ENCODE measurements at regions not wholly inside any gene's neighbourhood (a gene's known extent, or its start where the extent isn't known, plus 50 kb on each side); places are given as distances from the start of the nearest gene placed in this dataset.

DNA sequence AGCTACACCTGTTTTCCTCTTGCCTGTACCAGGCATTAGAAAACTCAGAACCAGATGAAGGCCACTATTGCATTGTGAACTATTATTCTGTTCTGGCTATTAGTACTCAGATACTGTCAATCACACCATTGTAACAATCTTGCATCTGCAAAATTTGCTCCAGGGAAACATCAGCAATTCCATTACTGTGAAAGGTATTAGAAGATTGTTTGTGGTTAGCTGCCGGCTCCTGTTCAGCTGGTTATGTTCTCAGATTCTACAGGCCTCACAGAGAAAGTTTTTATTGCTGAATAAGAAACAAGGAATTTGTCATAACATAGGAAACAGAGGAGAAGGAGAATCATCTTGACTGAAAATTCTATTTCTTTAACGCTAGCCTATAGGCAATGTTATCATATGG lies 179.9 kb downstream of the PLOD2 start:
- Histone ChIP-seq H3K9me3 (ENCODE audit: low read length) (no peaks in the 10 kb centered on the region), H4K20me1 (ENCODE audit: insufficient read depth, low read length) (no peaks in the 10 kb centered on the region)

DNA sequence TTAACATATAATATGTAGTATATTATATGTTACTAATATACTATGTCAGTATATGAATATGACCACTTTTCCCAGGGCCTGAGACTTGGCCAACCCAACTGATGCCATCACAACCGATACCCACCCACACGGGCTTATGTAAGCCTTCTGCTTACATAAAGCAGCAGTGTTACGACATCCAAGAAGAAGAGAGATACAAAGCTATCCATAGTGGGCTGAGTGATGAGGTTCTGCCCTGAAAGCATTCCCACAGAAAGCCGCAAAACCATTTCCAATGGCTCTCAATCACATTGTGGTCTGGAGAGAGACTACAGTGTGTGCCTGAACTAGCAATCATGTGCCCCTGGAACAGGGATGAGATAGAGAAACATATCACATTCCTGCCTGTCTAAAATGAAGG lies 177.9 kb downstream of the PLOD2 start:
- H3F3A ChIP-seq (ENCODE audit: insufficient read depth, low read length) = no peaks in the 10 kb centered on the region
- no peaks in the 10 kb centered on the region for H4K20me1 ChIP-seq (ENCODE audit: insufficient read depth, low read length)
- no peaks in the 10 kb centered on the region for H3K9me3 ChIP-seq (ENCODE audit: low read length)
- H3K4me2 ChIP-seq (ENCODE audit: low read length) = no peak overlapping the region
- no peaks in the 10 kb centered on the region for H3K27me3 ChIP-seq (ENCODE audit: insufficient read depth, low read length)
- H3K4me1 ChIP-seq (ENCODE audit: insufficient read depth, low read length, severe bottlenecking) = no peaks in the 10 kb centered on the region
- no peak overlapping the region for H3K9ac ChIP-seq (ENCODE audit: low read length)
- H3K36me3 ChIP-seq (ENCODE audit: insufficient read depth, low read length) = no peaks in the 10 kb centered on the region
- no peak overlapping the region for H3K4me3 ChIP-seq (ENCODE audit: low read depth, low read length, poor library complexity, severe bottlenecking)
- H3K9me2 ChIP-seq (ENCODE audit: low read depth, low read length) = no peaks in the 10 kb centered on the region
- no peak overlapping the region for H3K27ac ChIP-seq (ENCODE audit: low read depth, low read length, poor library complexity, severe bottlenecking)
- TF ChIP-seq, protein P1, sequence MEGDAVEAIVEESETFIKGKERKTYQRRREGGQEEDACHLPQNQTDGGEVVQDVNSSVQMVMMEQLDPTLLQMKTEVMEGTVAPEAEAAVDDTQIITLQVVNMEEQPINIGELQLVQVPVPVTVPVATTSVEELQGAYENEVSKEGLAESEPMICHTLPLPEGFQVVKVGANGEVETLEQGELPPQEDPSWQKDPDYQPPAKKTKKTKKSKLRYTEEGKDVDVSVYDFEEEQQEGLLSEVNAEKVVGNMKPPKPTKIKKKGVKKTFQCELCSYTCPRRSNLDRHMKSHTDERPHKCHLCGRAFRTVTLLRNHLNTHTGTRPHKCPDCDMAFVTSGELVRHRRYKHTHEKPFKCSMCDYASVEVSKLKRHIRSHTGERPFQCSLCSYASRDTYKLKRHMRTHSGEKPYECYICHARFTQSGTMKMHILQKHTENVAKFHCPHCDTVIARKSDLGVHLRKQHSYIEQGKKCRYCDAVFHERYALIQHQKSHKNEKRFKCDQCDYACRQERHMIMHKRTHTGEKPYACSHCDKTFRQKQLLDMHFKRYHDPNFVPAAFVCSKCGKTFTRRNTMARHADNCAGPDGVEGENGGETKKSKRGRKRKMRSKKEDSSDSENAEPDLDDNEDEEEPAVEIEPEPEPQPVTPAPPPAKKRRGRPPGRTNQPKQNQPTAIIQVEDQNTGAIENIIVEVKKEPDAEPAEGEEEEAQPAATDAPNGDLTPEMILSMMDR (IDR thresholded peaks at IDR 0.05; ENCODE audit: low read length) = no peak
- TF ChIP-seq EZH2 (IDR thresholded peaks at IDR 0.05; ENCODE audit: borderline replicate concordance, low read length) = no peak
- H2AFZ ChIP-seq (ENCODE audit: low read length) = no peak overlapping the region
- no peaks in the 10 kb centered on the region for H3K79me2 ChIP-seq (ENCODE audit: insufficient read depth, low read length)

More for the DNA sequence above, 179.9 kb downstream of the PLOD2 start:
- H3K4me2 ChIP-seq (ENCODE audit: low read length) = no peak overlapping the region
- no peaks in the 10 kb centered on the region for H3K27me3 ChIP-seq (ENCODE audit: insufficient read depth, low read length)
- H3K27ac ChIP-seq (ENCODE audit: low read depth, low read length, poor library complexity, severe bottlenecking) = no peak overlapping the region
- no peak overlapping the region for H2AFZ ChIP-seq (ENCODE audit: low read length)
- no peak overlapping the region for H3K9ac ChIP-seq (ENCODE audit: low read length)
- H3K4me1 ChIP-seq (ENCODE audit: insufficient read depth, low read length, severe bottlenecking) = no peaks in the 10 kb centered on the region
- no peaks in the 10 kb centered on the region for H3K79me2 ChIP-seq (ENCODE audit: insufficient read depth, low read length)
- no peaks in the 10 kb centered on the region for H3K36me3 ChIP-seq (ENCODE audit: insufficient read depth, low read length)
- no peaks in the 10 kb centered on the region for H3K9me2 ChIP-seq (ENCODE audit: low read depth, low read length)
- TF ChIP-seq, protein P1 (IDR thresholded peaks at IDR 0.05; ENCODE audit: low read length) = no peak
- no peak for TF ChIP-seq EZH2 (IDR thresholded peaks at IDR 0.05; ENCODE audit: borderline replicate concordance, low read length)
- no peak overlapping the region for H3K4me3 ChIP-seq (ENCODE audit: low read depth, low read length, poor library complexity, severe bottlenecking)
- no peaks in the 10 kb centered on the region for H3F3A ChIP-seq (ENCODE audit: insufficient read depth, low read length)
